HL-60 (cell line): ENCODE measurements at regions not wholly inside any gene's neighbourhood (a gene's known extent, or its start where the extent isn't known, plus 50 kb on each side); places are given as distances from the start of the nearest gene placed in this dataset.

Experiments
- GABPA ChIP-seq: IDR thresholded peaks from 2 replicates; pipeline ENCODE4 v1.6.1; 2012; ENCODE audit warnings: low read depth
- POLR2AphosphoS5 ChIP-seq: IDR thresholded peaks from 2 replicates; pipeline ENCODE4 v1.6.1; 2012; ENCODE audit warnings: low read depth
- TF ChIP-seq, protein P1 (sequence below): IDR thresholded peaks from one replicate; pipeline ENCODE4 v1.5.1; 2011; ENCODE audit warnings: low read length, control low read depth, inconsistent platforms; ENCODE audit not compliant: insufficient read depth
- TF ChIP-seq, protein P2 (sequence below): IDR thresholded peaks from 2 replicates; pipeline ENCODE4 v1.6.1; 2012; ENCODE audit warnings: low read depth; ENCODE audit not compliant: insufficient replicate concordance

DNA sequence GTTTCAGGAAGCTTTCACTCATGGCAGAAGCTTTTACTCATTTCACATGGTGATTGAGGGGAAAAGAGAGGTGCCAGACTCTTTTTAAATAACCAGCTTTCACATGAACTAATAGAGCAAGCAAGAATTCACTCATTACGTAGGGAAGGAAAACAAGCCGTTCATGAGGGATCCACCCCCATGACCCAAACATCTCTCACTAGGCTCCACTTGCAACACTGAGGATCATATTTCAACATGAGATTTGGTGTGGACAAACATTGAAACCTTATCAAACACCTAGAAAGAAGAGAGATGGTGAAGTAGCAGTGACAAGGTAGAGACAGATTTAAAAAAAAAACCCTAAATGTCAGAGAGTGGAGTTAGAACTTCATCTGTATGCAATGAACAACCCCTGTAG, 408.6 kb upstream of the PDZRN3 start:
- TF ChIP-seq POLR2AphosphoS5 (no peak), GABPA (no peak)
- TF ChIP-seq, protein P1, sequence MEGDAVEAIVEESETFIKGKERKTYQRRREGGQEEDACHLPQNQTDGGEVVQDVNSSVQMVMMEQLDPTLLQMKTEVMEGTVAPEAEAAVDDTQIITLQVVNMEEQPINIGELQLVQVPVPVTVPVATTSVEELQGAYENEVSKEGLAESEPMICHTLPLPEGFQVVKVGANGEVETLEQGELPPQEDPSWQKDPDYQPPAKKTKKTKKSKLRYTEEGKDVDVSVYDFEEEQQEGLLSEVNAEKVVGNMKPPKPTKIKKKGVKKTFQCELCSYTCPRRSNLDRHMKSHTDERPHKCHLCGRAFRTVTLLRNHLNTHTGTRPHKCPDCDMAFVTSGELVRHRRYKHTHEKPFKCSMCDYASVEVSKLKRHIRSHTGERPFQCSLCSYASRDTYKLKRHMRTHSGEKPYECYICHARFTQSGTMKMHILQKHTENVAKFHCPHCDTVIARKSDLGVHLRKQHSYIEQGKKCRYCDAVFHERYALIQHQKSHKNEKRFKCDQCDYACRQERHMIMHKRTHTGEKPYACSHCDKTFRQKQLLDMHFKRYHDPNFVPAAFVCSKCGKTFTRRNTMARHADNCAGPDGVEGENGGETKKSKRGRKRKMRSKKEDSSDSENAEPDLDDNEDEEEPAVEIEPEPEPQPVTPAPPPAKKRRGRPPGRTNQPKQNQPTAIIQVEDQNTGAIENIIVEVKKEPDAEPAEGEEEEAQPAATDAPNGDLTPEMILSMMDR, result no peak
- TF ChIP-seq, protein P2, sequence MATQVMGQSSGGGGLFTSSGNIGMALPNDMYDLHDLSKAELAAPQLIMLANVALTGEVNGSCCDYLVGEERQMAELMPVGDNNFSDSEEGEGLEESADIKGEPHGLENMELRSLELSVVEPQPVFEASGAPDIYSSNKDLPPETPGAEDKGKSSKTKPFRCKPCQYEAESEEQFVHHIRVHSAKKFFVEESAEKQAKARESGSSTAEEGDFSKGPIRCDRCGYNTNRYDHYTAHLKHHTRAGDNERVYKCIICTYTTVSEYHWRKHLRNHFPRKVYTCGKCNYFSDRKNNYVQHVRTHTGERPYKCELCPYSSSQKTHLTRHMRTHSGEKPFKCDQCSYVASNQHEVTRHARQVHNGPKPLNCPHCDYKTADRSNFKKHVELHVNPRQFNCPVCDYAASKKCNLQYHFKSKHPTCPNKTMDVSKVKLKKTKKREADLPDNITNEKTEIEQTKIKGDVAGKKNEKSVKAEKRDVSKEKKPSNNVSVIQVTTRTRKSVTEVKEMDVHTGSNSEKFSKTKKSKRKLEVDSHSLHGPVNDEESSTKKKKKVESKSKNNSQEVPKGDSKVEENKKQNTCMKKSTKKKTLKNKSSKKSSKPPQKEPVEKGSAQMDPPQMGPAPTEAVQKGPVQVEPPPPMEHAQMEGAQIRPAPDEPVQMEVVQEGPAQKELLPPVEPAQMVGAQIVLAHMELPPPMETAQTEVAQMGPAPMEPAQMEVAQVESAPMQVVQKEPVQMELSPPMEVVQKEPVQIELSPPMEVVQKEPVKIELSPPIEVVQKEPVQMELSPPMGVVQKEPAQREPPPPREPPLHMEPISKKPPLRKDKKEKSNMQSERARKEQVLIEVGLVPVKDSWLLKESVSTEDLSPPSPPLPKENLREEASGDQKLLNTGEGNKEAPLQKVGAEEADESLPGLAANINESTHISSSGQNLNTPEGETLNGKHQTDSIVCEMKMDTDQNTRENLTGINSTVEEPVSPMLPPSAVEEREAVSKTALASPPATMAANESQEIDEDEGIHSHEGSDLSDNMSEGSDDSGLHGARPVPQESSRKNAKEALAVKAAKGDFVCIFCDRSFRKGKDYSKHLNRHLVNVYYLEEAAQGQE, result no peak
